ENCODE measurements at regions not wholly inside any gene's neighbourhood (a gene's known extent, or its start where the extent isn't known, plus 50 kb on each side); places are given as distances from the start of the nearest gene placed in this dataset.

- no peak for TF ChIP-seq CTCF (IDR thresholded peaks at IDR 0.05)
- TF ChIP-seq TCF7L2 (IDR thresholded peaks at IDR 0.05; ENCODE audit: low read depth, low read length) = no peak
These were observed 168.7 kb upstream of the LYZL1 start for GRCh38 chr10:29120216-29120615.

All from Panc1 (cell line).